ENCODE measurements at regions not wholly inside any gene's neighbourhood (a gene's known extent, or its start where the extent isn't known, plus 50 kb on each side); places are given as distances from the start of the nearest gene placed in this dataset.

DNA sequence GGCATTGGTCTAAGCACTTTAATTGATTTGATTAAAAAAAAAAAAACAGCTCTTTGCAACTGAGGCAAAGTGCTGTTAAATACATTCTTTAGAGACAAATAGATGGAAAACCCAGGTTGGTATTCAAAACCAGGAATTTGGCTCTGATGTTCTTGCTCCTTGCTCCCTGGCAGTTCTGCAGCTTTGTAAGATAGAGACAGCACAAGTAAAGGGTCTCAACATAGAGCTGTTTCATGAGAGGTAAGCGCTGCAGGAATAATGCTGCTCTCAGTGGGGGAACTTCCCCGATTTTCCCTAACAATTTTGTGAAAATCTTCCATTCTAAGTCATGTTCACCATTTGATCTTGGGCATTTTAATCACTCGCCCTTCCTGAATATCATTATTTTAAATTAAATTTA, 479.5 kb upstream of the HS3ST1 start:
- TF ChIP-seq, protein P1, sequence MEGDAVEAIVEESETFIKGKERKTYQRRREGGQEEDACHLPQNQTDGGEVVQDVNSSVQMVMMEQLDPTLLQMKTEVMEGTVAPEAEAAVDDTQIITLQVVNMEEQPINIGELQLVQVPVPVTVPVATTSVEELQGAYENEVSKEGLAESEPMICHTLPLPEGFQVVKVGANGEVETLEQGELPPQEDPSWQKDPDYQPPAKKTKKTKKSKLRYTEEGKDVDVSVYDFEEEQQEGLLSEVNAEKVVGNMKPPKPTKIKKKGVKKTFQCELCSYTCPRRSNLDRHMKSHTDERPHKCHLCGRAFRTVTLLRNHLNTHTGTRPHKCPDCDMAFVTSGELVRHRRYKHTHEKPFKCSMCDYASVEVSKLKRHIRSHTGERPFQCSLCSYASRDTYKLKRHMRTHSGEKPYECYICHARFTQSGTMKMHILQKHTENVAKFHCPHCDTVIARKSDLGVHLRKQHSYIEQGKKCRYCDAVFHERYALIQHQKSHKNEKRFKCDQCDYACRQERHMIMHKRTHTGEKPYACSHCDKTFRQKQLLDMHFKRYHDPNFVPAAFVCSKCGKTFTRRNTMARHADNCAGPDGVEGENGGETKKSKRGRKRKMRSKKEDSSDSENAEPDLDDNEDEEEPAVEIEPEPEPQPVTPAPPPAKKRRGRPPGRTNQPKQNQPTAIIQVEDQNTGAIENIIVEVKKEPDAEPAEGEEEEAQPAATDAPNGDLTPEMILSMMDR (IDR thresholded peaks at IDR 0.05) = no peak
- no peak for TF ChIP-seq POLR2A (IDR thresholded peaks at IDR 0.05)
- TF ChIP-seq EP300 (IDR thresholded peaks at IDR 0.05) = no peak

Measured in tibial nerve (tissue), 4 donors.